NT2/D1 (cell line): ENCODE measurements at regions not wholly inside any gene's neighbourhood (a gene's known extent, or its start where the extent isn't known, plus 50 kb on each side); places are given as distances from the start of the nearest gene placed in this dataset.

Experiments used
- SUZ12 ChIP-seq: IDR thresholded peaks from 2 replicates; pipeline ENCODE4 v1.6.1; 2011; ENCODE audit not compliant: insufficient read length, insufficient read depth; ENCODE audit errors: extremely low read depth
- YY1 ChIP-seq: IDR thresholded peaks from 2 replicates; pipeline ENCODE4 v1.6.1; 2011; ENCODE audit not compliant: insufficient read length, insufficient read depth
- ZNF274 ChIP-seq: IDR thresholded peaks from 2 replicates; pipeline ENCODE4 v1.6.1; 2011; ENCODE audit warnings: mild to moderate bottlenecking, low read depth, low read length

DNA sequence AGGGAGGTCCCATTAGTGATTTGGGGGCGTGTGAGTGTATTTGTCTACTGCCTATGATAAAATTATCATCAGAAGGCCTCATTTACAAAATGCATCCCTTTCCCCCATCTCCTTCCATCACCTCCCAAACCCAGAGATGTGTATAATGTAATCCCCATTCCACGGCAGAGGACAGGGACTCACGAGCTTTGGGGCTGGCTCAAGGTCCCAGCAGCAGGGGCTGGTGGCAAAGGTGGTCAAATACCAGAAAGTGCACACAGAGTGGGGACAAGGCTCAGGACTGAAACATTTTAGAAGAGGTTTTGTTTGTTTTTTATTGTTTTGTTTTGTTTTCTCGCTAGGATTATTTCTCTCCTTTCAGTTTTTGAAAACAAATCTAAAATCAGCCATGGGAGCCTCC is 68.5 kb upstream of the TOP1 start:
- TF ChIP-seq ZNF274 (no peak), SUZ12 (no peak), YY1 (no peak)
